B cell (primary cell): ENCODE measurements at regions not wholly inside any gene's neighbourhood (a gene's known extent, or its start where the extent isn't known, plus 50 kb on each side); places are given as distances from the start of the nearest gene placed in this dataset.

Experiments
- ATAC-seq: fragments of 200-7000 bp; cut with Tn5 transposase; one replicate; pipeline ENCODE4 v1.10.0; 2021; ENCODE audit warnings: low read depth, mild to moderate bottlenecking, moderate number of reproducible peaks, moderate library complexity
- CTCF ChIA-PET: fragments of 350-600 bp; sonication (Branson Sonifier 250); formaldehyde crosslinking; loops from one replicate; lab custom pipeline; 2021; ENCODE audit warnings: antibody characterized with exemption, inconsistent platforms; lab: Charles Lee
- POLR2A ChIA-PET: fragments of 350-600 bp; sonication (Branson Sonifier 250); formaldehyde crosslinking; loops from one replicate; lab custom pipeline; 2021; ENCODE audit warnings: antibody characterized with exemption; lab: Charles Lee
- DNase-seq: peaks from one replicate; pipeline ENCODE4 v3.0.0; 2013
- H2AFZ ChIP-seq: 2 replicates; pipeline ENCODE4 v1.6.1; 2012; ENCODE audit warnings: mild to moderate bottlenecking, low read depth, low read length; ENCODE audit not compliant: insufficient read depth, poor library complexity, severe bottlenecking
- H3K27ac ChIP-seq, 2 donors: 1 replicate in 1 of 2; 2 replicates in 1 of 2; pipeline ENCODE4 v1.5.1; 2012 to 2013; ENCODE audit warnings: low read length in 2 of 2, mild to moderate bottlenecking in 2 of 2, moderate library complexity in 1 of 2
- H3K27me3 ChIP-seq, 4 experiments: fragments of 200-600 bp in 1 of 4; sonication (generic) in 1 of 4; replicated peaks in 1 of 4; 1 replicate in 2 of 4; 2 replicates in 2 of 4; pipeline versions ENCODE4 v1.6.1 to v1.7.0; 2013 to 2016; ENCODE audit warnings: low read length in 3 of 4, mild to moderate bottlenecking in 2 of 4, mixed read lengths in 1 of 4, moderate library complexity in 1 of 4; ENCODE audit not compliant: insufficient read depth in 4 of 4, control insufficient read depth in 3 of 4; ENCODE audit errors: control extremely low read depth in 1 of 4
- H3K36me3 ChIP-seq, 2 experiments: replicated peaks in 1 of 2; 1 replicate in 1 of 2; 2 replicates in 1 of 2; pipeline versions ENCODE4 v1.6.1 to v1.7.1; 2013; ENCODE audit warnings: low read length in 1 of 2; ENCODE audit not compliant: insufficient read depth in 2 of 2, control insufficient read depth in 1 of 2; ENCODE audit errors: control extremely low read depth in 1 of 2, extremely low read depth in 1 of 2
- H3K4me1 ChIP-seq, 2 donors: fragments of 200-600 bp in 1 of 2; sonication (generic) in 1 of 2; 1 replicate in 1 of 2; 2 replicates in 1 of 2; pipeline versions ENCODE4 v1.5.1 to v1.6.1; 2013 to 2017; ENCODE audit warnings: low read length in 2 of 2; ENCODE audit not compliant: control insufficient read depth in 2 of 2, insufficient read depth in 2 of 2
- H3K4me2 ChIP-seq: replicated peaks from 2 replicates; pipeline ENCODE3; 2012; ENCODE audit warnings: mild to moderate bottlenecking, low read depth, low read length; ENCODE audit not compliant: poor library complexity, severe bottlenecking
- H3K4me3 ChIP-seq, 5 experiments: fragments of 200-600 bp in 1 of 5; sonication (generic) in 1 of 5; 1 replicate in 3 of 5; 2 replicates in 2 of 5; pipeline versions ENCODE4 v1.5.1 to v1.7.0; 2011 to 2016; ENCODE audit warnings: low read length in 4 of 5, mild to moderate bottlenecking in 4 of 5, low read depth in 2 of 5, control low read depth in 1 of 5, moderate library complexity in 1 of 5; ENCODE audit not compliant: insufficient read depth in 1 of 5; ENCODE audit errors: control extremely low read depth in 1 of 5, extremely low read depth in 1 of 5
- H3K79me2 ChIP-seq: fragments of 200-600 bp; sonication (generic); one replicate; pipeline ENCODE4 v1.6.0; 2016; ENCODE audit warnings: low read length; ENCODE audit not compliant: control insufficient read depth, insufficient read depth
- H3K9ac ChIP-seq: fragments of 200-600 bp; sonication (generic); 2 replicates; pipeline ENCODE4 v1.6.1; 2017; ENCODE audit warnings: mild to moderate bottlenecking, low read length, moderate library complexity
- H3K9me3 ChIP-seq, 3 donors: one replicate each; pipeline versions ENCODE4 v1.6.1 to v1.7.1; 2013; ENCODE audit warnings: low read length in 2 of 3; ENCODE audit not compliant: control insufficient read depth in 2 of 3, insufficient read depth in 1 of 3; ENCODE audit errors: control extremely low read depth in 1 of 3
- H4K20me1 ChIP-seq: 2 replicates; pipeline ENCODE4 v1.6.0; 2012; ENCODE audit warnings: mild to moderate bottlenecking, low read length; ENCODE audit not compliant: insufficient read depth, control insufficient read depth, poor library complexity, severe bottlenecking
- H3K27ac Mint-ChIP-seq: one replicate; pipeline ENCODE4 v1.8.0; 2021; ENCODE audit warnings: mixed read lengths
- H3K27me3 Mint-ChIP-seq: one replicate; pipeline ENCODE4 v1.8.0; 2021; ENCODE audit warnings: mixed read lengths
- H3K4me1 Mint-ChIP-seq: one replicate; pipeline ENCODE4 v1.8.0; 2021; ENCODE audit warnings: mixed read lengths
- H3K4me3 Mint-ChIP-seq: one replicate; pipeline ENCODE4 v1.8.0; 2021; ENCODE audit warnings: mixed read lengths
- H3K9me3 Mint-ChIP-seq: one replicate; pipeline ENCODE4 v1.8.0; 2022; ENCODE audit warnings: mixed read lengths; ENCODE audit not compliant: insufficient read depth
- EZH2 ChIP-seq: IDR thresholded peaks from 2 replicates; pipeline ENCODE4 v1.6.1; 2012; ENCODE audit warnings: borderline replicate concordance, low read depth, mild to moderate bottlenecking, moderate library complexity, low read length; ENCODE audit not compliant: insufficient read depth, poor library complexity, severe bottlenecking
- WGBS: methylation state at CpG from one replicate; pipeline ENCODE4 v1.1.5; 2013; ENCODE audit warnings: missing lambda C conversion rate; ENCODE audit not compliant: insufficient coverage; 5-methylcytosine and 5-hydroxymethylcytosine counted together
- intact Hi-C: fragments of 100-400 bp; cut with micrococcal nuclease; formaldehyde crosslinking; loops from one replicate; pipeline ENCODE4 v1.10.0; 2022
- TF ChIP-seq, protein P1 (sequence below): fragments of 200-600 bp; IDR thresholded peaks from one replicate; pipeline ENCODE4 v1.8.0; 2022; ENCODE audit warnings: antibody characterized with exemption, mild to moderate bottlenecking

DNA sequence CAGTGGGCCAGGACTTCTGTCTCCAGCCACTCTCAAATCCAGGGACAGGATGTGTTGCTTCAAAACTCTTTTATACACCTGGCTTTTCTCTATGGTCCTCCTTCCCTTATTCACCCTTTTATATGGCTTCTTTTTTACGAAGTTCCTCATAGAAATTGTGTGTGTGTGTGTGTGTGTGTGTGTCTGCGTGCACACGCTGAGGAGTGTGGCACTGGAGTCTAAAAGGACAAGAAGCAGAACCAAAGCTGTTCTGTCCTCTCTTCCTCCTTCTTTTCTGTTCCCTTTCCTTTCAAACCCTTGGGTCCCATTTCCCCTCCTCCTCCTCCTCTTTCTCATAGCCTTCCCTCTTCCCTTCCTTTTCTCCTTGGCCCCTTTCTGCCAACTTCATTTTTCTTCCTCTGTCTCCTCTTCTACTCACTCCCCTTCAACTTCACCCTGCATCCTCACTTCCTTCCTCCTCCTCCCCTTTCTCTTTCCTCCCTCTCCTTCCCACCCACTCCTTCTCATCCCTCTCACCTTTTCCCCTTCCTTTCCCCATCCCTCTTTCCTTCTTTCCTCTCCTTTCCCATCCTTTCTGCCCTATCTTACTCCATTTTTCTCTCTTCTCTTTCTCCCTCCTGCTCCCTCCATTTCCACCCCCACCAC lies 360.5 kb downstream of the MID1IP1 start:
- Histone ChIP-seq H3K4me3 (no peak overlapping the region), H3K36me3 (no peaks in the 10 kb centered on the region), H3K9me3 (no peaks in the 10 kb centered on the region), H3K27me3 (peaks cover 0 to 12% (median 8%) of the 10 kb centered on the region in 4 experiments), H3K79me2 (no peaks in the 10 kb centered on the region), H4K20me1 (no peaks in the 10 kb centered on the region), H3K4me2 (no peak overlapping the region), H3K4me1 (peaks cover 4 to 6% of the 10 kb centered on the region in 2 donors), H2AFZ (no peak overlapping the region), H3K9ac (no peak overlapping the region), H3K27ac (no peak overlapping the region)
- POLR2A ChIA-PET, result no interaction called here
- no peak for ATAC-seq
- no CpG with 5 or more reads among the region's 3 CpGs for WGBS
- H3K4me1 Mint-ChIP-seq, result peaks cover 17% of the 10 kb centered on the region
- CTCF ChIA-PET, result no interaction called here
- no peak overlapping the region for H3K27ac Mint-ChIP-seq
- no peaks in the 10 kb centered on the region for H3K9me3 Mint-ChIP-seq
- intact Hi-C loops, result no loop called here
- H3K27me3 Mint-ChIP-seq, result peaks cover 11% of the 10 kb centered on the region
- no peak for TF ChIP-seq EZH2
- TF ChIP-seq, protein P1, sequence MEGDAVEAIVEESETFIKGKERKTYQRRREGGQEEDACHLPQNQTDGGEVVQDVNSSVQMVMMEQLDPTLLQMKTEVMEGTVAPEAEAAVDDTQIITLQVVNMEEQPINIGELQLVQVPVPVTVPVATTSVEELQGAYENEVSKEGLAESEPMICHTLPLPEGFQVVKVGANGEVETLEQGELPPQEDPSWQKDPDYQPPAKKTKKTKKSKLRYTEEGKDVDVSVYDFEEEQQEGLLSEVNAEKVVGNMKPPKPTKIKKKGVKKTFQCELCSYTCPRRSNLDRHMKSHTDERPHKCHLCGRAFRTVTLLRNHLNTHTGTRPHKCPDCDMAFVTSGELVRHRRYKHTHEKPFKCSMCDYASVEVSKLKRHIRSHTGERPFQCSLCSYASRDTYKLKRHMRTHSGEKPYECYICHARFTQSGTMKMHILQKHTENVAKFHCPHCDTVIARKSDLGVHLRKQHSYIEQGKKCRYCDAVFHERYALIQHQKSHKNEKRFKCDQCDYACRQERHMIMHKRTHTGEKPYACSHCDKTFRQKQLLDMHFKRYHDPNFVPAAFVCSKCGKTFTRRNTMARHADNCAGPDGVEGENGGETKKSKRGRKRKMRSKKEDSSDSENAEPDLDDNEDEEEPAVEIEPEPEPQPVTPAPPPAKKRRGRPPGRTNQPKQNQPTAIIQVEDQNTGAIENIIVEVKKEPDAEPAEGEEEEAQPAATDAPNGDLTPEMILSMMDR, result no peak
- DNase-seq, result no peak
- H3K4me3 Mint-ChIP-seq, result no peak overlapping the region

DNA sequence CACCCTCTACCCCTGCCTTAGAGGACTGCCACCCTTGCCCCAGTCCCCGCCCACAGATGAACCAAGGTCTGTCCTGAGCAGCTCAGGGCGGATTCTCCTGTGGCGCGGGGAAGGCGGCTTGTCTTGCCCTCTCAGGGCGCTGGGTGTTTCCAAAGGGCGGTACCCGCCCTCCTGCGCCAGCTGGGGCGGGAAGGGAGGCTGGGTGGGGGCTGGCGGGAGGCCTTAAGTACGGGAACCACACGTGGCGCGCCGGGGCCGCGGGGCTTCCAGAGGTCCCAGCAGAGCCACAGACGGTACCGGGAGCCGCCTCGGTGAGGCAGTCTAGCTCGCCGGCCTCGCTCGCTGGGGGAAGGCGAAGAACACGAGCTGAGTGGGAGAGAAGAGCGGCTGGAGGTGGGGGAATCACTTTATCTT lies 361.1 kb downstream of the MID1IP1 start:
- Histone ChIP-seq H3K36me3 (no peaks in the 10 kb centered on the region), H3K9ac (no peak overlapping the region), H3K79me2 (no peaks in the 10 kb centered on the region), H3K4me1 (peaks cover 4 to 6% of the 10 kb centered on the region in 2 donors), H3K4me3 (no peak overlapping the region), H4K20me1 (no peaks in the 10 kb centered on the region), H2AFZ (no peak overlapping the region), H3K9me3 (no peaks in the 10 kb centered on the region), H3K4me2 (peak overlapping the region; percentile 54), H3K27ac (no peak overlapping the region), H3K27me3 (peaks cover 0 to 12% (median 8%) of the 10 kb centered on the region in 4 experiments)
- TF ChIP-seq EZH2, result no peak
- TF ChIP-seq, protein P1, result no peak
- peak; percentile 33 for ATAC-seq
- Mint-ChIP-seq H3K4me1 (peaks cover 17% of the 10 kb centered on the region), H3K27ac (no peak overlapping the region), H3K9me3 (no peaks in the 10 kb centered on the region), H3K27me3 (peaks cover 11% of the 10 kb centered on the region), H3K4me3 (peak overlapping the region; percentile 69)
- DNase-seq, result peak; percentile 27
- ChIA-PET POLR2A (no interaction called here), CTCF (interaction anchor here (0.7 kb wide), 1 partner anchor 78 kb away, joined by 3 read pairs; no protein-coding TSS in a partner anchor)
- intact Hi-C loops, result no loop called here
- WGBS, result no CpG with 5 or more reads among the region's 29 CpGs
